Fibroblast of skin of left quadriceps (primary cell): ENCODE measurements at regions not wholly inside any gene's neighbourhood (a gene's known extent, or its start where the extent isn't known, plus 50 kb on each side); places are given as distances from the start of the nearest gene placed in this dataset.

Source experiments
- DNase-seq, 2 experiments: peaks; one replicate each; pipeline ENCODE4 v3.0.0-alpha.2; 2013; ENCODE audit warnings: low read depth in 2 of 2

DNA sequence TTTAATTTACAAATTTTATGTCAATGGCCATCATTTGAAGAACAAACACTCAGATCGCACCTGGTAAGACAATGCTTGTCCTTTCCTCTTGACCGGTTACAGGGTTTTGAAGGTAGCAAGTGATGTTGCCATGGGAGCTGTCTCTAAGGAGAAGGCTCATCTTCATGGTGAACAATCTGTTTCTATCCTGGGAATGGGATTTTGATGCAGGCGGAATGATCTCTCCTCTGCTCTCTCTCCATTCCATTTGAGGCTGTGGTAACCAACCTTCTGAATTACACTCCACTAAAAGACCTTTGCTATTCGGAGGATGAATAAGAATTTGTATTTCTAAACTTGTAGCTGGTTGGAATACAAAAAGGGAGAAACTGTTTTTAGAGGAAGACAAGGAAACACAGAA lies 57.9 kb upstream of the SLC5A9 start:
- DNase-seq: no peak

DNA sequence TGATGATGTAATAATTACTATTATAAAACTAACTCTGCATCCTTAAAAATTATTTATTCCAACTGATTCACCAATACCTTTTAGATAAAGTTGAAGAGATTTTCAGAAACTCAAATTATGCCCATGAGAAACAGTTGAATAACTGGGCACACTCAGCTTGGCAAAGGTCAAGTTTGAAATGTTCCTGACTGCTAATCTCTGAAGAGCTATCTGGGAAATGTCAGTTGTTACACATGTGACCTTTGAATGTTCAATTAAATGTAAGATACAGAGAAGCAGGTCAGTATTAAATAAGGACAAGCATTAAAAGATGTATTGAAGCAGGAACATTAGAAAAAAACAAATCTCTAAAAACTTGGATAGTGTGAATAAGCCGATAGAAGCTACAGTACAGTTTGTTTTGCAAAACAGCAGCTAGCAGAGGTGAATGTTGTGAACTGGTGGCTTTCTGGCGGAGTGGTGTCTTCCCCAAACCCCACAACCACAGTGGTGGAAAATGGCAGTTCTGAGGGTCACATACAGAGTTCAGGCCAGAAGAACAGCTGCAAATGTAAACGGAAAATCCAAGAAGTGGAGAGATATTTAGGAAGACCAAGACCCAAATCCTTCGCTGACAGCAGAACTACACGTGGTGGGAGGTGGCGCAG lies 61.9 kb upstream of the SLC5A9 start:
- DNase-seq: no peak

DNA sequence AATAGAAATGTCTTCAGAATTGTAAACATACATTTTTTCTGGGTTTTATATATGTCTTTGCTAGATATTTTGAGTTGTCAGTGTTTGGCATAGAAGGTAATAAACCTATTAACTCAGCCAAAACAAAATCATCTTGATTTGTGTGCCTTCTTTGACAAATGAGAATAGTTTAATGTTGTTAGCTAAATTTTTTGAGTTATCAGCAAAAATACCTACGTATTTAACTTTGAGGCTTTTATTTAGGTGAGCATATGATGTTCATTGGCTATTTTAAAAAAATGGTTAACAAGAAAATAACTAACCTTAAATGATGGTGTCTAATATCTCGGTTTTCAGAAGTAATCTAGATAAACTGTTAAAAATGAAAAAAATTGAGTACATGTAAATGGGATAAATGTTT lies 83.2 kb upstream of the SLC5A9 start:
- no peak for DNase-seq

DNA sequence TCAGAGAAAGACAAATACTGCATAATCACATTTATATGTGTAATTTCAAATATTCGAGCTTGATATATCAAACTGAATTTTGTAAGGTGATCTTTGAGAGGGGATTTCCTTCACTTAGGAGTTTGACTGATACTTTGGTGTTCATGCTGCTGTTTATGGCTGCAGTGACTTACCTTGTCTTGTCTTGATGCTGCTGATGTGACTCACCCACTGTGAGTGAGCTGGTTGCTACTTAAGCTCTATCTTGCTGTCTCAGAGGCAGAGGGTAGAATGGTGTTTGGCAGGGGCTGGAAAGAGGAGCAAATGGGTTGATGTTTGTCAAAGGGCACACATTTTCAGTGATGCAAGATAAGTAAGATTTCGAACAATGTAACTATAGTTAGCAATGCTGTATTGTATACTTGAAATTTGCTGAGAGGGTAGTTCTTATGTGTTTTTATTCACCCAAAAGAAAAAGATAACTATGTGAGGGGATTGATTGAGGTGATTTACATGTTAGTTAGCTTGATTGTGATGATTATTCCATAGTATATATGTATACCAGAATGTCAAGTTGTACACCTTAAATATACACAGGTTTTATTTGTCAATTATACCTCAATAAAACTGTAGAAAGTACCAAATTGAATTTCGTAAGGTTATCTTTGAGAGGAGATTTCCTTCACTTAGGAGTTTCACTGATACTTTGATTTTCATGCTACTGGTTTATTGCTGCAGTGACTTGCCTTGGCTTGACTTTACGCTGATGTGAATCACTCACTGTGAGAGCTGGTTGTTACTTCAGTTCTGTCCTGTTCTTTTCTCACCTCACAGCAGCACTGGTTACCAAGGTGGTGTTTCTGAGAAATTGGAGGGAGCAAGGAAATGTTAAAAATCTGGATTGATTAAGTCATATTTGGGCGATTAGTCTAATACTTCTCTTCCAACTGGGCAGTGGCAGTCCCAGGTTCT lies 94.5 kb upstream of the SLC5A9 start:
- no peak for DNase-seq

DNA sequence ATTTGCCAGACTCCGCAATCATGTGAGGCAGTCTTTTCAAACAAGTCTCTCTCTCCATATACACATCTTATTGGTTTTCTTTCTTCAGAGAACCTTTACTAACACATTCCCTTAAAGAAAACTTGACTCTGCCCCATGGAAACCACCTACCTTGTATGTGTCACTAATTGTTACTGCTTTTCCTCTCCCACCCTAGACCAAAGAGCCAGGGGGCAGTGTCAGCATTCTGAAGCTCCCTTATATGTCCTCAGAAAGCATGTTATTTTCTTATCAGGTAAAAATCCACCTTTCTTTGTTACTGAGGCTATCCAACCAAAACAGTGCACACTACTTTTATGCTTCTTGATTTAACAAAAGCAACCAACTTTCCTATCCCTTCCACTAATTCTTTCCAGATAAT lies 98.9 kb upstream of the SLC5A9 start:
- no peak for DNase-seq

DNA sequence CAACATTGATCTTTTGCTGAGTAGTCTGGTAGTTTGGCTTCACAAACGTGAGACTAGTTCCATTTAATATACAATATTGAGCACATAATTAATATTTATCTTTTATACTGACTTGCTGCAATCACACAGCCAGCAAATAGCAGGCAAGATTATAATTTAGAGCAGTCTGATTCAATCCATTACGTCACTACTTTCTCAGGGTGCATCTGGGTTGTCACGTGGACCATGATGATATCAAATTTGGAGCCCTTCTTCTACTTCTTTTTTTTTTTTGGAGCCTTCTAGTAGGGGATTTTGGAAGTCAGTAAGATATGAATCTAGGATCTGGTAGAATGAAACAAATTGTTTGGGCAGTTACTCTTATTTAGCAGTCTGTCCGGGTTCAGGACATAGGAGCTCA lies 100.6 kb upstream of the SLC5A9 start:
- DNase-seq: no peak

DNA sequence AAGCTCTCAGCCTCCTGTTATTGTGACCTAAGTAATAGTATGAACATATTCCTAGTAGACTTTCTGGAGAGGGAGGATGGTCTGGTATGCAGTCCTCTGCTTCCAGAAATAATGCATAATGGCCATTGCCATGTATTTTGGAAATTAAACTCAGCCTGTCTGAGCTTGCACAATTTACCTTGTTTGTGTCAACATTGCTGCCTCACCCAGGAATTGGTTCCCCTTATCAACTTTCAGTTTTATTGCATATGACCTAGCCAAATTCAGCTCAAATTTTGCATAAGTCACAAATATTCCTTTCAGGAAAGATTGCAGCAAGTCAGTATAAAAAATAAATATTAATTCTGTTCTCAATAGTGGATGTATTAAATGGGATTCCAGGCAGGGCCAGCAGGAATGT lies 101.9 kb upstream of the SLC5A9 start:
- no peak for DNase-seq

DNA sequence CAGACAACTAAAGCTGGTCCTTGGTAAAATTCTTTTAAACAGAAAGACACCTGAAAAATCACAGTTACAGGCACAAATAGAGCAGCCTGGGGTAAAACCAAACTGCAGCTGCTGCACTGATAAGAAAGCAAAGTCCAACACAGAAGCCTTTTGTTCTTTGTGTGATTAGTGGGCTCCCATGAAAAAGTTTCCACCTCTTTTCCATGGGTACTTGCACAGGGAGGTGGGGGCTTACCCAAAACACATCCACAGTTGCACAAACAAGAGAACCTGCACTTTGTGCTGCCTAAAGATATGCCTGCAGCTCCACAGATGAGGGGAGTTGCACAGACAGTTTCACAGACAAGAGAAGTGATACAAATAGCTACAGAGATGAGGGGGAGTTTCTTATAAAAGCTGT lies 106.7 kb upstream of the SLC5A9 start:
- DNase-seq: no peak

DNA sequence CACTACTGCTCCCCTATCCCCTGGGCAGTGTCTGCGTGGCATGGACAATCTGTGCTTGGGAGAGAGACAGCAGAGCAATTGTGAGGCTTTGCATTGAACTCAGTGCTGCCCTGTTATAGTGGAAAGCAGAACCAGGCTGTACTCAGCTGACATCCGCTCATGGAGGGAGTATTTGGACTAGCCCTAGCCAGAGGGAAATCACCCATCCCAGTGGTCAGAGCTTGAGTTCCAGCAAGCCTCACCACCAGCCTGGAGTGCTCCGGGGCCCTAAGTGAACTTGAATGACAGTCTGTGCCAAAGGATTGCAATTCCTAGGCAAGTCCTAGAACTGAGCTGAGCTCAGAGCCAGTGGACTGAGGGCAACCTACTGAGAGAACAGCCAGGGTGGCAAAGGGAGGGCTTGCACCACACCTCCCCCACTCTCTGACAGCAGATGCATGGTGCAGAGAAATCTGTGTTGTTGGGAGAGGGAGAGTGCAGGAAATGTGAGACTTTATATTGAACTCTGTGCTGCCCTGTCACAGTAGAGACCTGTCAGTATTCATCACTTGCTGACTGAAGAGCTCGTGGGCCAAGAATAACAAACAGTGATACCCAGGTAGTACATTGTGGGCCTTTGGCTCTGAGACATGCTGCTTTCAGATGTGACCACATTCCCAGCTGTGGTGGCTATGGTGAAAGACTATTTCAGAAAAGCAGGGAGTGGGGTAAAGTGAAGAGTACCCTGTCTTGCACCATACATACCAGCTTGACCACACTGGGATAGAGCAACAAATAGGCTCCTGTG lies 107.7 kb upstream of the SLC5A9 start:
- DNase-seq: no peak

DNA sequence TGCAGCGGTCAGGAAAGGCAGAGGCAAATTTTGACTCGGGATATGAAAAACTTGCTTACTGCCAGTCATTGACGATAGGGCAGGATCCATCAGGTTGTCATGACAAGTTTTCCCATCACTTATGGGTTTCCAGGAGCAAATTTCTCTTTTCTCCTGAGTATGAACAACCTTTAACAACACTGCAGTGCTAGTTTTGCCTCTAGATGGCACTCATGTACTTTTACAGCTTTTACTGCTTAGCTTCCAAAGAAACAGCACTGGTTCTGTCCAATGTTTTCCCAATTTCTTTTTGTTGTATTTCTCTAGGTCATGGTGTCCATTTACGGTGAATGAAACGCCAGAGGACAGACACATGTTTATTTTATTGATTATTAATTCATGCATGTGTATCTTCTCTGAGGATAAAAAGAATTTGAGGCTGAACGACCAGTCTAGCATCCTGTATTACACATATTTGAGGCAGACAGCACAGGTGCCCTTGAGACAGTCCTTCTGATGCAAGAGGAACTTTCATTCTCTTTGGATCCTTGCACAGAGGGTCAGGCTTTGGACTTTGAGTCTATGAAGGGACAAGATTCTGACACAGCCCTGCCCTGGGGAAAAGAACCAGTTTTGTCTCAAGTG lies 112.3 kb upstream of the TRABD2B start:
- peak; percentile 17 to 21 for DNase-seq

DNA sequence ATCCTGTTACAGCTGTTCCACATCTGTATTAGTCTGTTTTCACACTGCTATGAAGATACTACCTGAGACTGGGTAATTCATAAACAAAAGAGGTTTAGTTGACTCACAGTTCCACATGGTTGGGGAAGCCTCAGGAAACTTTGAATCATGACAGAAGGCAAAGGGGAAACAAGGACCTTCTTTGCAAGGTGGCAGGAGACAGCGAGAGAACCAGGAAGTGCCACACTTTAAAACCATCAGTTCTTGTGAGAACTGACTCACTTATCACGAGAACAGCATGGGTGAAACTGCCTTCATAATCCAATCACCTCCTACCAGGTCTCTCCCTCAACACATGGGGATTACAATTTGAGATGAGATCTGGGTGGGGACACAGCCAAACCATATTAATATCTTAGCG lies 110.3 kb upstream of the TRABD2B start:
- no peak for DNase-seq

DNA sequence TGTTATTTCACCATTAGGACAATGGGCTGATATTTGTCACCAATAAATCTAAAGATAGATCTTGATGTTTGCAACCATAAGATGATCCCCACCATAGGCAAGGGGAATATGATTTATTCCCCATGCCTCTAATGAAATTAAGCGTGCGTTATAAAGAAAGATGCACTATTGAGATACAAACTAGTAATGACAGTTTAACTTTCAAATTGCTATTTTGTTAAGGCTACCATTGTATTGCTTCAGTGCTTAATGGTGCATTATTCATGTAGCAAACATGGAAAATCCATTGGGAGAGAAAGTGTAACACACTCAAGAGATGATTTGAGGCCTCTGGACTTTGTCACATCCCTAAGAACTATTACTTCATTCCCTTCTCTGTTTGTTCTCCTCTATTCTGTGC lies 108.9 kb upstream of the TRABD2B start:
- DNase-seq: no peak

DNA sequence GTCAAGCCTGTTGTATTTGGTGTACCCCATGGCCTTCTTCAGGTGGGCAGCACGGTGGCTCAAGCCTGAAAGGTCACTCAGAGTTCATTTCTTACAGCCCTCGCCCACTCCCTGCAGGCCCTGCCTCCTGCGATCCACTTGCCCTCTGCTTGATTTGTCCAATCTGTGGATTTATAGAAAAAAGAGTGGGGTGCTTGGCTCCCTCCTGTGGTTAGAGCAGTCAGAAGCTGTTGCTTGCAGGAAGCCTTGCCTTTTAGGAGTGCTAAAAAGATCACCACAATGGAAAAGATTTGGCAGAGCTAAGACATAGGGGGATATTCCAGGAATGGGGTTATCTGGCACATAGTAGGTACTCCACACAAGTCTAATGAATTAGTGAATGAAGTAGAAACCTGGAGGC lies 108.0 kb upstream of the TRABD2B start:
- DNase-seq: no peak

DNA sequence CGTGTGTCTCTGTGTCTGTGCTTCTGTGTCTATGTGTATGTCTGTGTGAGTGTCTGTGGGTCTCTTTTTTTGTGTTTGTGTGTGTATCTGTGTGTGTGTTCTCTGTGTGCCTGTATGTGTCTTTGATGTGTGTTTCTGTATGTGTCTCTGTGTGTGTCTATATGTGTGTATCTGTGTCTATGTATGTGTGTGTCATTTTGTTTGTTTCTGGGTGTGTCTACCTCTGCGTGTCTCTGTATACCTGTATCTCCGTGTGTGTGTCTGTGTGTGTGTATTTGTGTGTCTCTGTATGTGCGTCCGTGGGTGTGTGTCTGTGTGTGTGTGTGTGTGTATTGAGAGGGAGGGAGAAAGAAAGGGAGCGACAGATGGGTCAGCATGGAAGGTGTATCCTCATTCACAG lies 106.3 kb upstream of the TRABD2B start:
- DNase-seq: no peak

DNA sequence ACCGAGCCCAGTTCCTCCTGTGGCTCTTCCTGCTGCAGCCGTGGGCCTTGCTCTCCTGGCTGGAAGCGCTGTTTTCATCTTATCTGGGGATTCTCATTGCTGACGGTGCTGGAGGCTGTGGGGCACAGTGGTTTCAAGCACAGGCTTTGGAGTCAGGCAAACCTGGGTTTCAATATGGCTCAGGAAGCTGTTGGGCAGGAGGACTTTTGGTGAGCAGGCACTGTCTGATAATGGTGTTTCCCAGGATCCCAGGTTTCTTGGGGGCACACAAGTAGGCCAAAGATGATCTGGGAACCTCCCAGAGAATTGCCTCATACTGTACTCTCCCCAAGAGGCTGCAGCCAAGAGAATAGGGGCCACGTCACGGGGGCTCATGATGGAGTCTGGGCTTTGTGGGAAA lies 105.6 kb upstream of the TRABD2B start:
- no peak for DNase-seq

DNA sequence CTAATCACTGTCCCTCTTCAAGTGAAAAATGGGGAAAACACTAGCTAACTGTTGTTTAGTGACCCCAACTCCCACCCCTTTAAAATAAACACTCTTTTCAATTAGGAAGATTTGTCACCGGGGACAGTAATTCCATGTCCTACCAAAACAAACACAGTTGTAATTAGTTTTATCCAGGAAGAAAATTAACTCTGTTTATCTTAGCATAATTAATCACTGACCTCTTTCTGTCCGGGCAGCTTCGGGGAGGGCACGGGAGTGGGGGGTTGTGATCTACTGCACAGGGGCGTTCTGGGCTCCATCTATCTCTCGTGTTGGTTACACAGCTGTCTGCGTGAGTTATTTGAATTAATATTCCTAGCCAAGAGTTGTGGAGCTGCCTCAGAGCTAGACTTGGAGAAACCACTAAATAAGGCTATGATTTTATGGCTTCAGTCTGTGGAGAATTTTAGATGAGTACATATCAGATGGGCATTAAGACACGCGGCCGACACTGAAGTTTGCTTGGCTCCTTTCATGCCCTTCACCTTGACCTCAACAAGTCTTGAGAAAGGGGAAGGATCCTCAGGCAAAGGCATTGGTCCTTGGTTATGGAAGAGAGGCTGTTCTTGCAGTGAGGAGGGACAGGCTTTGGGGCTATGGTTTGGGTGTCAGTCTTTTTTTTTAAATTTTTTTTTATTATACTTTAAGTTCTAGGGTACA lies 102.0 kb upstream of the TRABD2B start:
- DNase-seq: no peak

DNA sequence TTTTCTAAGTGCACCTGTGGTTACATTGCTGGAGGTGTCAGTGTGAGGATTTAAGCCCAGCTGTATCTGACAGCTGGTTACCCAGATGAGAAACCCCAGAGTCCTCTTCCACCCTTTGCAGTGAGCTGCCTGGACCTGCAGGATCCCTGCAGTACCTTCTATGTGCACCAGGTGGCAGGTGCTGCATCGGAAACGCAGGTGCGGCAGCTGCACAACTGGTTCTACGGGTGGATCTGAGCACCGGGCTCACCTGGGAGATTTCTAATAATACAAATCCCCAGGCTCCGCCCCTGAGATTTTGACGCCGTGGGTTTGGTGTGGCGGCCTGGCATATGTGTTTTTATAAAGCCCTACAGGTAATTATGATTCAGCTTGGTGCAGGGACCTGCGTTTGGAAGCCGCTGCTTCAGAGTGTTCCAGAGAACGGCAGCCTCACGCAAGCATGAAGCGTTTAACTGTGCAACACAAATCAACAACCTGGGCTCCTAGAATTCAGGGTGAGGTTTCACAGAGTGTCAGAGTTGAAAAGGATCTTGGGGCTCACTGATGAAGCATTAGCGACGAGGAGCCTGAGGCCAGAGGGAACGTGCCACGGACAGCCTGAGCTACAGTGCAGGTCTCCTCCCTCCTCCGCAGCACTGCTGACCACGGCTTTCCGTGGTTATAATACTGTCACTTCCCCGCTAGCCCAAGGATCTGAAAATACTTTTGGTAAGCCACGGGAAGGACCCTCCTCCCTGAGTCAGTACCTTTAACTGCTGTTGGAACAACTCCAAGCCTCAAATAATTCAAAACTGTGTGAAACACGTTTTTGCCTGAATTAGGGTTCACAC lies 96.7 kb upstream of the TRABD2B start:
- DNase-seq: peak in 1 of 2 experiments; percentile 6

DNA sequence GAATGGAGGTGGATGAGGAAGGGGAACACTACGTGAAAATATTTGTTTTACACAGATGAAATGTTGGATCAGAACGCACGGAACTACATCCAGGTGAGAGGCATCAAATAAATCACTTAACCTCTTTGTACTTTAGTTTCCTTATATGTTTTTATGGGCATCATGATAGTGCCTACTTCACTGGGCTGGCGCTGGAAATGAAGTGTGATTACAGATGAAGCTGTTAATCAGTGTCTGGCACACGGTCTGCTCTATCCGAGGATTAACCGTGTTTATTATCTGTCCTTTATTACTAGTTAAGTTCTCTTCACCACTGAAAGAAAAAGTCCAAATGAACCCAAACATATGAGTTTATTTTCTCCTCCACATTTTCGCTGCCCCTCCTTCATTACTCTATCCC lies 96.0 kb upstream of the TRABD2B start:
- DNase-seq: no peak

DNA sequence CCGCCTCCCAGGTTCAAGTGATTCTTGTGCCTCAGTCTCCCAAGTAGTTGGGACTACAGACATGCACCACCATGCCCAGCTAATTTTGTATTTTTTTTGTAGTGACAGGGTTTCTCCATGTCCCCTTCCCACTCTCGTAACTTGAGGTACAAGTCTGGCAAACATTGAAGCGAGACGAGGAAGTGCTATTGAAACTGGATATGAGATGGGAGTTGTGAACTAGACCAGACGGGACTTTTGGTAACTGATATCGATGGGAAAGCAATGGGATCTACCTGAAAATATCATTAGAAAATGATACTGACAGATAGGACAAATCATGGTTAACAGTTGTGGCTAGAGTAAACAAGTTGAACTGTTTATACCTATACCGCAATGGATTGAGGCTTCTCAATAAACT lies 95.2 kb upstream of the TRABD2B start:
- no peak for DNase-seq

DNA sequence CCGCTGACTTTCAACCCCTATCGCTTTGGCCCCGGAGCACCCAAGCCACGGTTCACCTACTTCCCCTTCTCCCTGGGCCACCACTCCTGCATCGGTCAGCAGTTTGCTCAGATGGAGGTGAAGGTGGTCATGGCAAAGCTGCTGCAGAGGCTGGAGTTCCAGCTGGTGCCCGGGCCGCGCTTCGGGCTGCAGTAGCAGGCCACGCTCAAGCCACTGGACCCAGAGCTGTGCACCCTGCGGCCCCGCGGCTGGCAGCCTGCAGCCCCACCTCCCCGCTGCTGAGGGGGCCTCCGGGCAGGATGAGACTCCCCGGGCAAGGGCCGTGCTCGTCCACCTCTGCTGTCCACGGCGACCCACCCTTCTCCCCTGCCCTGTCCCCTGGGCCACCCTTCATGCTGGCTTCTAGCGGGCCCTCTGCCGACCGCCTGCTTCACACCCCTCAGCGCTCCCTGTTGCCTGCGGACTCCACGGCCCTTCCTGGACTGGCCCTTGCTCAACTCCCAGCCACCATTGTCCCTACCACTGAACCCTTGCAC lies 92.2 kb upstream of the TRABD2B start:
- DNase-seq: no peak
